Naive B cell (primary cell): ENCODE measurements at regions not wholly inside any gene's neighbourhood (a gene's known extent, or its start where the extent isn't known, plus 50 kb on each side); places are given as distances from the start of the nearest gene placed in this dataset.
"Not testable (repeated sequence)": the region's sequence is repeated elsewhere in the genome, so short reads cannot be mapped to it uniquely, and the experiment has no call there.

Source experiments
- ATAC-seq, 2 donors: fragments of 150-1000 bp; cut with Tn5 transposase; 2 replicates each; pipeline ENCODE4 v1.10.0; 2021; ENCODE audit warnings: low read depth in 2 of 2, mild to moderate bottlenecking in 2 of 2, moderate library complexity in 2 of 2
- DNase-seq: peaks from one replicate; pipeline ENCODE4 v3.0.0; 2022
- H3K27ac Mint-ChIP-seq, 6 donors: one replicate each; pipeline ENCODE4 v1.8.0; 2020 to 2022; ENCODE audit warnings: mild to moderate bottlenecking in 6 of 6, mixed read lengths in 6 of 6, moderate library complexity in 5 of 6, inconsistent platforms in 2 of 6
- H3K27me3 Mint-ChIP-seq, 3 donors: one replicate each; pipeline ENCODE4 v1.8.0; 2021 to 2022; ENCODE audit warnings: mixed read lengths in 3 of 3, mild to moderate bottlenecking in 1 of 3
- H3K36me3 Mint-ChIP-seq, 2 donors: one replicate each; pipeline ENCODE4 v1.8.0; 2020 to 2022; ENCODE audit warnings: mixed read lengths in 2 of 2, inconsistent platforms in 1 of 2, mild to moderate bottlenecking in 1 of 2
- H3K4me1 Mint-ChIP-seq, 3 donors: one replicate each; pipeline ENCODE4 v1.8.0; 2020 to 2022; ENCODE audit warnings: mixed read lengths in 3 of 3, inconsistent platforms in 1 of 3, mild to moderate bottlenecking in 1 of 3, moderate library complexity in 1 of 3
- H3K4me3 Mint-ChIP-seq, 8 donors: one replicate each; pipeline ENCODE4 v1.8.0; 2020 to 2022; ENCODE audit warnings: mild to moderate bottlenecking in 8 of 8, mixed read lengths in 8 of 8, moderate library complexity in 8 of 8, inconsistent platforms in 2 of 8
- H3K9me3 Mint-ChIP-seq, 7 donors: one replicate each; pipeline ENCODE4 v1.8.0; 2020 to 2022; ENCODE audit warnings: mixed read lengths in 7 of 7, mild to moderate bottlenecking in 5 of 7, inconsistent platforms in 2 of 7, moderate library complexity in 1 of 7

DNA sequence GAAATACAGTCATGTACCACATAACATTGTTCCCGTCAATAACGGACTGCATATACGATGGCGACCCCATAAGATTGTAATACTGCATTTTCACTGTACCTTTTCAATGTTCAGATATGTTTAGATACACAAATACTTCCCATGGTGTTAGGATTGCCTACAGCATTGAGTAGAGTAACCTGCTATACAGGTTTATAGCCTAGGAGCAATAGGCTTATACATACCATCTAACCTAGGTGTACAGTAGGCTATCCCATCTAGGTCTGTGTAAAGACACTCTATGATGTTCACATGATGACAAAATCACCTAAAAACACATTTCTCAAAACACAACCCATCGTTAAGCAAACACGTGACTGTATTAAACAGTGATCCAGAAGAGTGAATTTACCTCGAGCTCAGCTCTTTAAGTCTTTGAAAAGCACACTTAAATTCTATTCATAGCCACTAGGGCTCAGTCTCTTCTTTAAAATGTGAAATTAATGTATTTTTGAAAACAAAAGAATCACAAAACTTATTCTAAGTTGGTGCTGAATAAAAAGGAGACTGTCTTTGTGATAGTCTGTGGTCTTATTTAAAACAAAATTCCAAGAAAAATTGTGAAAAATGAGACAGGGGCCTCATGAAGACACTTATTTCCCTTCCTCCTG, 239.1 kb upstream of the ARID2 start:
- Mint-ChIP-seq H3K27me3 (peaks cover 0 to 5% (median 0%) of the 10 kb centered on the region in 3 donors), H3K4me3 (no peak overlapping the region), H3K27ac (peak overlapping the region in 1 of 6 donors; percentile 21), H3K9me3 (peaks cover 3 to 15% (median 4%) of the 10 kb centered on the region in 7 donors), H3K4me1 (no peaks in the 10 kb centered on the region), H3K36me3 (no peaks in the 10 kb centered on the region)
- DNase-seq, result no peak
- ATAC-seq, result no peak

GRCh38 chr12:45494279-45494678, 235.2 kb upstream of the ARID2 start:
- H3K27ac Mint-ChIP-seq, result no peak overlapping the region
- ATAC-seq, result no peak

GRCh38 chr12:45498645-45499044, 230.9 kb upstream of the ARID2 start:
- Mint-ChIP-seq H3K4me3 (no peak overlapping the region), H3K36me3 (no peaks in the 10 kb centered on the region), H3K27me3 (peaks cover 0 to 8% (median 6%) of the 10 kb centered on the region in 3 donors), H3K9me3 (peaks cover 0 to 2% (median 0%) of the 10 kb centered on the region in 7 donors), H3K27ac (no peak overlapping the region), H3K4me1 (no peaks in the 10 kb centered on the region)
- ATAC-seq (no peak), DNase-seq (no peak)

More at GRCh38 chr12:45494279-45494678, 235.2 kb upstream of the ARID2 start:
- Mint-ChIP-seq H3K4me3 (no peak overlapping the region), H3K9me3 (peaks cover 3 to 15% (median 4%) of the 10 kb centered on the region in 7 donors), H3K36me3 (no peaks in the 10 kb centered on the region), H3K4me1 (no peaks in the 10 kb centered on the region), H3K27me3 (peaks cover 5 to 8% (median 6%) of the 10 kb centered on the region in 3 donors)
- no peak for DNase-seq

DNA sequence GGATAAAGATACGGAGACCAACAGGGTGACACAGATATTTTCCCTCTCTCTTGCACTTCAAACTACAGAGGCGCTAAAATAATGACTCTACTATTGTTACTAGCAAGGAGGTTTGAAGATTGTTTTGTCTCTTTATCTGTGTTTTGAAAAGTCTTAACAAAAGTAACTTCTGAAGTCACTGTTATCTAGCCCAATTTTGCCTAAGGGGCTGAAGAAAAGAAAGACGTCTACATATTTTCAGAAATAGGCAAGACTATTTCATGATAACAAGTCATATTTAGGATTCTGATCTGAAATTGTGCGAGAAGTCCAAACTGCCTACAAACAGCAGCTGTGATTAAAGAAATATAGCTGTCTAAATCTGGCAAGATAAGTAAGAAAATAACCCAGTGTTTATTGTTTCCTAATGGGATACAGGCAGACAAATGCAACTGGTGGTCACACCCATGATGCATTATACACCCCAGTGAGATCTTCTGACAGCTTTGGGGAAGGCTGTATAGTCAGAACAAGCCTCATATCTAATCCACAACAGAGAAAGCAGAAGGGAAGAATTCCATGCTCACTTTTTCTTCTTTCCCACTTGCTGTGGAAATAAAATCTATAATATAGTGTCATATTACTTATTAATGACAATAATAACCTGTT, 226.9 kb upstream of the ARID2 start:
- DNase-seq, result no peak
- H3K27me3 Mint-ChIP-seq, result peaks cover 0 to 8% (median 2%) of the 10 kb centered on the region in 3 donors
- no peaks in the 10 kb centered on the region for H3K36me3 Mint-ChIP-seq
- no peaks in the 10 kb centered on the region for H3K4me1 Mint-ChIP-seq
- H3K4me3 Mint-ChIP-seq, result no peak overlapping the region
- no peak overlapping the region for H3K27ac Mint-ChIP-seq
- ATAC-seq, result no peak
- H3K9me3 Mint-ChIP-seq, result peaks cover 0 to 2% (median 0%) of the 10 kb centered on the region in 7 donors

DNA sequence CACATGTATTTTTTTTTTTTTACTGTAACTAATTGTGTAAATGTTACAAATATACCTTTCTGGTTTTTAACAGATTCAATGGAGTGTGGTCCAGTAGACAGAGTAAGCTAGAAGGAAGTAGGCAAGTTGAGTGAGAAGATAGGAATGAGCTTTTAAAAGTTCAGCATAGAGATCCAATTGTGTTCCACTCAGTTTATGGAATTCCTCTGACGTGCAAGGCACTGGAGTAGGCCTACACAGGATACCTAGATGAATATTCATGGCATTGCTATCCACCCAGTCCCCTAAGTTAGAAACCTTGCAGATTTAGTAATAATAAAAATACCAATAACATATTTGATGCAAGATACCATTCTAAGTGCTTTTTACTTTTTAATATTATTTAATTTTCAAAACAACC, 225.6 kb upstream of the ARID2 start:
- no peak for DNase-seq
- Mint-ChIP-seq H3K27me3 (no peaks in the 10 kb centered on the region), H3K9me3 (peaks cover 0 to 9% (median 0%) of the 10 kb centered on the region in 7 donors), H3K27ac (no peak overlapping the region), H3K4me1 (no peaks in the 10 kb centered on the region), H3K4me3 (no peak overlapping the region), H3K36me3 (no peaks in the 10 kb centered on the region)
- ATAC-seq, result no peak

DNA sequence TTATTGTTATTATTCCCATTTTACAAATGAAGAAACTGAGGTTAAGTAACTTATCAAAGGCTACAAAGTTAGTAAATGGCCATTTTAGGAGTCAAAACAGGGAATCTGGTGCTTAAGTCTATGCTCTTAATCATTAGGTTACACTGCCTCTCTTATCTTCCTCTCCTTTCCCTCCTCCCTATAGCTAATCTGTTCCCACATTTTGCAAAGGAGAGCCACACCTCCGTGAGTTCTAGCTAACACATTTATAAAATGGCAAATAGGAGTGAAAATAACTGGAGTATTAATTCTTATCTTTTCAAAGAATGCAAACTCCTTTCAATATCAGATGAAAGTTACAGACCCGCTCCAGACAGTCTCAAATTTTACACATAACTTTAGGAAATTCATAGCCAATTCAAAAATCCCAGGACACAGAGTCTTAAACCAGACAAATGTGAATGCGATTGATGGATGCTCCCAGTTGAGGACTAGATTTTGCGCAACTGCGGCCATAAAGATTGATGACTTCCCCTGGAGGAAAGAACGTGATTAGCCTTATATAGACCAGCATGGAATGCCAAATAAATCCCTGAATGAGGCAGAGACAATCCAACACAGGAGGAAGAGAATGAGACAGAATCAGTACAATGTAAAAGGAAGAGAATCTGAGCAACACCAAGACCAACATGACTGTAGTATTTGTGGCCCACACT, 225.0 kb upstream of the ARID2 start:
- DNase-seq, result no peak
- no peak for ATAC-seq
- Mint-ChIP-seq H3K4me3 (no peak overlapping the region), H3K36me3 (no peaks in the 10 kb centered on the region), H3K9me3 (peaks cover 0 to 9% (median 0%) of the 10 kb centered on the region in 7 donors), H3K27ac (no peak overlapping the region), H3K27me3 (no peaks in the 10 kb centered on the region), H3K4me1 (no peaks in the 10 kb centered on the region)

- DNase-seq (no peak), ATAC-seq (peak; percentile 76 to 96)
These were observed 220.3 kb upstream of the ARID2 start for GRCh38 chr12:45509187-45509586.

GRCh38 chr12:45509621-45510020, 219.9 kb upstream of the ARID2 start:
- Mint-ChIP-seq H3K4me1 (no peaks in the 10 kb centered on the region), H3K36me3 (peaks cover 0 to 14% of the 10 kb centered on the region in 2 donors), H3K9me3 (peaks cover 3 to 30% (median 6%) of the 10 kb centered on the region in 7 donors), H3K27ac (no peak overlapping the region), H3K27me3 (peaks cover 0 to 12% (median 5%) of the 10 kb centered on the region in 3 donors), H3K4me3 (no peak overlapping the region)
- DNase-seq (no peak), ATAC-seq (no peak)

More at GRCh38 chr12:45509187-45509586, 220.3 kb upstream of the ARID2 start:
- H3K4me1 Mint-ChIP-seq, result no peaks in the 10 kb centered on the region
- H3K27ac Mint-ChIP-seq, result no peak overlapping the region
- peaks cover 0 to 14% of the 10 kb centered on the region in 2 donors for H3K36me3 Mint-ChIP-seq
- H3K27me3 Mint-ChIP-seq, result peaks cover 0 to 12% (median 5%) of the 10 kb centered on the region in 3 donors
- peaks cover 3 to 30% (median 6%) of the 10 kb centered on the region in 7 donors for H3K9me3 Mint-ChIP-seq
- peak overlapping the region in 1 of 8 donors; percentile 25 for H3K4me3 Mint-ChIP-seq

DNA sequence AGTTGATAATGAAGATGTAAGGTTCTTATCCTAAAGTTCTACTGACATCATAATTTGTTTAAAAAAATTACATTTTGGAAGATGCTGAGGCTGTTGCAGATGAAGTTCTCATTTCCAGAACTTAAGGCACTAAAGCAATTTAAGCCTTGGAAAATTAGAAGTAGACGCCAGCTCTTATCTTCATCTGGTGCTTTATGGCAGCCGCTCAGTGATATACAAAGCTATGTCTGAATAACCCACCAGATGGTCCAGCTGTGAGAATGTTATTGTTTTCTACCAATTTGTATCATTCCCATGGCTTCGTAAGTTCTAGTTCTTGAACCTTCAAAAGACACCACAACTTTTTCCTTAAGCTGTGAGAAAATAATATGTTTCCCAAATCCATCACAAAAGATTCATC, 212.1 kb upstream of the ARID2 start:
- no peak overlapping the region for H3K27ac Mint-ChIP-seq

GRCh38 chr12:45518291-45519235, 210.9 kb upstream of the ARID2 start:
- no peak for DNase-seq
- peak; percentile 78 for ATAC-seq
- H3K27ac Mint-ChIP-seq, result peak overlapping the region in 2 of 6 donors; percentile 4 to 18
- peaks cover 0 to 11% of the 10 kb centered on the region in 2 donors for H3K36me3 Mint-ChIP-seq
- peaks cover 6 to 15% (median 12%) of the 10 kb centered on the region in 7 donors for H3K9me3 Mint-ChIP-seq
- H3K27me3 Mint-ChIP-seq, result peaks cover 0 to 24% (median 5%) of the 10 kb centered on the region in 3 donors
- peak overlapping the region in 1 of 8 donors; percentile 51 for H3K4me3 Mint-ChIP-seq
- peaks cover 7 to 11% (median 11%) of the 10 kb centered on the region in 3 donors for H3K4me1 Mint-ChIP-seq

More for the DNA sequence above, 212.1 kb upstream of the ARID2 start:
- Mint-ChIP-seq H3K4me3 (no peak overlapping the region), H3K9me3 (peaks cover 0 to 10% (median under 1%) of the 10 kb centered on the region in 7 donors), H3K4me1 (peaks cover 7 to 11% (median 11%) of the 10 kb centered on the region in 3 donors), H3K27me3 (peaks cover 0 to 21% (median 7%) of the 10 kb centered on the region in 3 donors), H3K36me3 (peaks cover 0 to 8% of the 10 kb centered on the region in 2 donors)
- no peak for ATAC-seq
- no peak for DNase-seq

GRCh38 chr12:45522227-45522626, 207.3 kb upstream of the ARID2 start:
- H3K27ac Mint-ChIP-seq, result no peak overlapping the region

DNA sequence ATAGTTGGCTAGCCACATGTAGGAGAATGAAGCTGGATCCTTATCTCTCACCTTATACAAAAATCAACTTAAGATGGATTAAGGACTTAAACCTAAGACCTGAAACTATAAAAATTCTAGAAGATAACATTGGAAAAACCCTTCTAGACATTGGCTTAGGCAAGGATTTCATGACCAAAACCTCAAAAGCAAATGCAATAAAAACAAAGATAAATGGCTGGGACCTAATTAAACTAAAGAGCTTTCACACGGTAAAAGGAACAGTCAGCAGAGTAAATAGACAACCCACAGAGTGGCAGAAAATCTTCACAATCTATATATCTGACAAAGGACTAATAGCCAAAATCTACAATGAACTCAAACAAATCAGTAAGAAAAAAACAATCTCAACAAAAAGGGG, 202.7 kb upstream of the ARID2 start:
- Mint-ChIP-seq H3K36me3 (peaks cover 7 to 11% of the 10 kb centered on the region in 2 donors), H3K9me3 (peaks cover 12 to 55% (median 35%) of the 10 kb centered on the region in 7 donors)
- H3K27me3 Mint-ChIP-seq, H3K4me3 Mint-ChIP-seq, ATAC-seq, H3K27ac Mint-ChIP-seq, DNase-seq, H3K4me1 Mint-ChIP-seq: not testable (repeated sequence)

More at GRCh38 chr12:45522227-45522626, 207.3 kb upstream of the ARID2 start:
- no peak for ATAC-seq
- peaks cover 0 to 24% (median 5%) of the 10 kb centered on the region in 3 donors for H3K27me3 Mint-ChIP-seq
- peaks cover 7 to 11% (median 11%) of the 10 kb centered on the region in 3 donors for H3K4me1 Mint-ChIP-seq
- H3K4me3 Mint-ChIP-seq, result no peak overlapping the region
- peaks cover 7 to 11% of the 10 kb centered on the region in 2 donors for H3K36me3 Mint-ChIP-seq
- peaks cover 12 to 41% (median 27%) of the 10 kb centered on the region in 7 donors for H3K9me3 Mint-ChIP-seq
- no peak for DNase-seq
